Transverse colon (tissue), 4 donors: ENCODE measurements at regions not wholly inside any gene's neighbourhood (a gene's known extent, or its start where the extent isn't known, plus 50 kb on each side); places are given as distances from the start of the nearest gene placed in this dataset.

Experiments used
- DNase-seq: peaks from one replicate; pipeline ENCODE4 v3.0.0-alpha.2; 2019
- H3K27ac ChIP-seq, 4 donors: fragments of 200-600 bp; sonication (generic); 2 replicates each; pipeline ENCODE4 v1.5.1; 2016 to 2018; ENCODE audit warnings: inconsistent platforms in 4 of 4
- H3K27me3 ChIP-seq: fragments of 200-600 bp; sonication (generic); 2 replicates; pipeline ENCODE4 v1.5.1; 2017; ENCODE audit warnings: inconsistent platforms
- H3K36me3 ChIP-seq, 4 donors: fragments of 200-600 bp; sonication (generic); 2 replicates each; pipeline ENCODE4 v1.5.1; 2017 to 2019; ENCODE audit warnings: inconsistent platforms in 4 of 4
- H3K4me1 ChIP-seq, 4 donors: fragments of 200-600 bp; sonication (generic); 2 replicates each; pipeline ENCODE4 v1.5.1; 2017 to 2020; ENCODE audit warnings: inconsistent platforms in 4 of 4
- H3K4me3 ChIP-seq, 4 donors: fragments of 200-600 bp; sonication (generic); 1 replicate in 1 of 4; 2 replicates in 3 of 4; pipeline versions ENCODE4 v1.5.1 to v1.6.1; 2017 to 2019; ENCODE audit warnings: inconsistent platforms in 4 of 4
- H3K9me3 ChIP-seq, 2 donors: fragments of 200-600 bp; sonication (generic); 2 replicates each; pipeline ENCODE4 v1.5.1; 2017 to 2019; ENCODE audit warnings: inconsistent platforms in 2 of 2
- EP300 ChIP-seq: sonication (generic); formaldehyde crosslinking; IDR thresholded peaks from one replicate; pipeline ENCODE4 v1.6.1; 2017; ENCODE audit warnings: antibody characterized with exemption, low read depth
- POLR2A ChIP-seq: fragments of 450-650 bp; IDR thresholded peaks from one replicate; pipeline ENCODE4 v1.6.1; 2016; ENCODE audit warnings: antibody characterized with exemption, mild to moderate bottlenecking, moderate library complexity
- POLR2AphosphoS5 ChIP-seq, 3 donors: sonication (generic); formaldehyde crosslinking; IDR thresholded peaks; one replicate each; pipeline ENCODE4 v1.6.1; 2016; ENCODE audit warnings: antibody characterized with exemption in 3 of 3
- WGBS, 2 donors: methylation state at CpG; one replicate each; pipeline ENCODE4 v1.1.5; 2018; ENCODE audit warnings: low coverage in 1 of 2; 5-methylcytosine and 5-hydroxymethylcytosine counted together
- in situ Hi-C, 4 donors: fragments of 200-750 bp; cut with MboI; loops; one replicate each; pipeline versions ENCODE4 v1.15.0 to v1.15.1; 2017; ENCODE audit warnings: low sequenced_read_pairs in 3 of 4, low pct_ligation_motif_present in 1 of 4, low pct_unique_long_range_greater_than_20kb in 1 of 4
- intact Hi-C: fragments of 100-400 bp; cut with DNase I; formaldehyde crosslinking; loops from one replicate; pipeline ENCODE4 v1.15.1; 2023; ENCODE audit warnings: low total_unique reads
- TF ChIP-seq, protein P1 (sequence below), 5 experiments: fragments of 200-600 bp in 3 of 5; fragments of 450-650 bp in 2 of 5; sonication (generic) in 3 of 5; IDR thresholded peaks; 1 replicate in 2 of 5; 2 replicates in 3 of 5; pipeline ENCODE4 v1.5.1; 2016 to 2017; ENCODE audit warnings: antibody characterized with exemption in 5 of 5, inconsistent platforms in 3 of 5, mild to moderate bottlenecking in 2 of 5, moderate library complexity in 1 of 5

DNA sequence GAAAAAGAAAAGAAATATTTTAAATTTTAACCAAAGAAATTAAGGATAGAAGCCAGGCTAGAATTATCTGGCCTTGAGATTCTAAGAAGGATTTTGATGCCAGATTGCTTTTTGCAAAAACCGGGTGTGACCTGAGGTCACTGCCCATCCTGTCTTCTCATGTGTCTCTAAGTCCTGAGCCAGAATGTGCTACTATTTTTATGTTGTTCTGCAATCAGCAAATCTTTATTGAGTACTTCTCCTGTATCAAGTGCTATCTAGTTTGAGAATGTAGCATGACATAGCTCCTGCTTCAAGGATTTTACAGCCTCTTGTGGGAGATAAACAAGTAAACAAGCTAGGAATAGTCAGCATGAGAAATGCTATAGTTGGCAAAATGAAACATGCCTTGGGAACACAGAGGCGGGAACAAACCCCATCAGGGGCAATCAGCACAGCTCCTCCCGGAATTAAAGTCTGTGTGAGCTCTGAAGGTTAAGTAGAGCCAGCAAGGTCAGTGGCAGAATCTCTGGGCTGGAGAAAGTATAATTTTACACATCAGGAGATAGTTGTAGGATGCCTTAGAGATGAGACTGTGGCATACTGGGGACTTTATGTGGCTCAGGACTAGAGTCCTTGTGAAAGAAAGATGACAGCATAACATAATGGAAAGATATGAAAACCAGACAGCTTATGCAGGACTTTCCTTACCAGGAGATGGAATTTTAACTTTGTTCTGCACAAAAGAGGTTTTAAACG, 899.5 kb upstream of the SLC10A2 start:
- H3K9me3 ChIP-seq: no peaks in the 10 kb centered on the region
- intact Hi-C loops: no loop called here
- H3K27me3 ChIP-seq: no peaks in the 10 kb centered on the region
- H3K4me3 ChIP-seq: no peak overlapping the region
- H3K27ac ChIP-seq: no peak overlapping the region
- DNase-seq: no peak
- H3K36me3 ChIP-seq: no peaks in the 10 kb centered on the region
- in situ Hi-C loops: no loop called here
- whole genome bisulfite sequencing, 2 donors: 34 to 54% methylated on average over 4 of the region's 4 CpGs
- H3K4me1 ChIP-seq: no peaks in the 10 kb centered on the region
- TF ChIP-seq POLR2AphosphoS5 (IDR thresholded peaks at IDR 0.05): no peak
- TF ChIP-seq POLR2A: no peak
- TF ChIP-seq, protein P1, sequence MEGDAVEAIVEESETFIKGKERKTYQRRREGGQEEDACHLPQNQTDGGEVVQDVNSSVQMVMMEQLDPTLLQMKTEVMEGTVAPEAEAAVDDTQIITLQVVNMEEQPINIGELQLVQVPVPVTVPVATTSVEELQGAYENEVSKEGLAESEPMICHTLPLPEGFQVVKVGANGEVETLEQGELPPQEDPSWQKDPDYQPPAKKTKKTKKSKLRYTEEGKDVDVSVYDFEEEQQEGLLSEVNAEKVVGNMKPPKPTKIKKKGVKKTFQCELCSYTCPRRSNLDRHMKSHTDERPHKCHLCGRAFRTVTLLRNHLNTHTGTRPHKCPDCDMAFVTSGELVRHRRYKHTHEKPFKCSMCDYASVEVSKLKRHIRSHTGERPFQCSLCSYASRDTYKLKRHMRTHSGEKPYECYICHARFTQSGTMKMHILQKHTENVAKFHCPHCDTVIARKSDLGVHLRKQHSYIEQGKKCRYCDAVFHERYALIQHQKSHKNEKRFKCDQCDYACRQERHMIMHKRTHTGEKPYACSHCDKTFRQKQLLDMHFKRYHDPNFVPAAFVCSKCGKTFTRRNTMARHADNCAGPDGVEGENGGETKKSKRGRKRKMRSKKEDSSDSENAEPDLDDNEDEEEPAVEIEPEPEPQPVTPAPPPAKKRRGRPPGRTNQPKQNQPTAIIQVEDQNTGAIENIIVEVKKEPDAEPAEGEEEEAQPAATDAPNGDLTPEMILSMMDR (IDR thresholded peaks at IDR 0.05): no peak
- TF ChIP-seq EP300: no peak

DNA sequence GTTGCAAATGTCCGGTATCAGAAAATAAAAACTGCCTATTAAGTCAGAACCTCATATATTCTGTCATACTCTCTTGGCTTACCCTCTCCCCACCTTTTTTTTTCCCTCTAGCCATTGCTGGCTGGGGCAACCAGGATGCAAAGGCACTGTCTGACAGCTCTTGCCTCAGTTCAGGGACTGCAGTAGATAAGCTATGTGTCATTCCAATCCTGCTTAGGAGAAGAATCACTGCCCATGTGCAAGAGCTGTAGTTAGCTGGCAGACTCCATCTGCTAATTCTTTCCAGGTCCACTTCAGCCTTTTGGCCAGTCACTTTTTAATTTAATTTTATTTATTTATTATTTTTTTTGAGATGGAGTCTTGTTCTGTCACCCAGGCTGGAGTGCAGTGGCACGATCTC, 895.6 kb upstream of the SLC10A2 start:
- in situ Hi-C loops (no loop called here), intact Hi-C loops (no loop called here)
- no peaks in the 10 kb centered on the region for H3K4me1 ChIP-seq
- no peaks in the 10 kb centered on the region for H3K27me3 ChIP-seq
- no peaks in the 10 kb centered on the region for H3K36me3 ChIP-seq
- 75 to 90% methylated on average over 1 to 2 of the region's 2 CpGs for WGBS, 2 donors
- no peak for DNase-seq
- TF ChIP-seq EP300 (no peak), POLR2A (no peak), POLR2AphosphoS5 (IDR thresholded peaks at IDR 0.05) (no peak)
- TF ChIP-seq, protein P1 (IDR thresholded peaks at IDR 0.05): no peak
- H3K27ac ChIP-seq: no peak overlapping the region
- H3K9me3 ChIP-seq: no peaks in the 10 kb centered on the region
- H3K4me3 ChIP-seq: no peak overlapping the region

DNA sequence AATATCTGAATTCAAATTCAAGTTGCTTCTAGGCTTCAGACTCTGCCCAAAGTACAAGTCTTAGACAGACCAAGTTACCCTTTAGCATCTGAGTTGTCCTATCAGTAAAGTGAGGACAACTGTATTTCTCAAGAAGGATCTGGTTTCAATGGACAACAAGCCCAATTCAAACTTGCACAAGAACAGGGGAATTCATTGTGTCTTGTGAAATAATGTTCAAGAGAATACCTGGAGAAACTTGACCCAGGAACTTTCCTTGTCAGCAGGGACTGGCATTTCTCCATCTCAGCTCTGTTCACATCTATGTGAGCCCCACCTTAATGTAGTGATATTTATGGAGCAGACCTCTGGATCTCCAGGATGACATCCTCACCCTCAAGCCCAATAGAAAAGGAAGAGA, 894.9 kb upstream of the SLC10A2 start:
- TF ChIP-seq POLR2AphosphoS5 (IDR thresholded peaks at IDR 0.05) (no peak), POLR2A (no peak), EP300 (no peak)
- TF ChIP-seq, protein P1 (IDR thresholded peaks at IDR 0.05): no peak
- H3K4me1 ChIP-seq: no peaks in the 10 kb centered on the region
- DNase-seq: no peak
- no peaks in the 10 kb centered on the region for H3K36me3 ChIP-seq
- H3K27me3 ChIP-seq: no peaks in the 10 kb centered on the region
- H3K9me3 ChIP-seq: no peaks in the 10 kb centered on the region
- intact Hi-C loops (no loop called here), in situ Hi-C loops (no loop called here)
- no peak overlapping the region for H3K4me3 ChIP-seq
- no peak overlapping the region for H3K27ac ChIP-seq

DNA sequence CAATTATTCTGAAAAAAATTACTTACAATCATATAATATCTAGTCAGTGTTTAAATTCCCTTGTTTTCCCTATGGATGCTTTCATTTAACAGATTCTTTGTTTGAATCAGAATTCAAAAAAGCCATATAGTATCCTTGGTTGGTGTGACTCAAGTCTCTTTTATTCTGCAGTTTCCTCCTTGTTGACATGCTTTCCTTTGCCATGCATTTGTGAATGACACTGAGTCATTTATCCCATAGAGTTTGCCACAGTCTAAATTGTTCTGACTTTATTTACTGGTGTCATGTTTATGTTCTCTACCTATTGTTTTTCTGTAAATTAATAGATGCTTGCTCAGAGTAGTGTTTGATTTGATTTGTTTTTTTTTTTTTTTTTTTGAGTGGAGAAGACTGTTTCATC, 893.8 kb upstream of the SLC10A2 start:
- no peak for DNase-seq
- in situ Hi-C loops: no loop called here
- Histone ChIP-seq H3K9me3 (no peaks in the 10 kb centered on the region), H3K4me3 (no peak overlapping the region), H3K27ac (no peak overlapping the region), H3K4me1 (no peaks in the 10 kb centered on the region), H3K27me3 (no peaks in the 10 kb centered on the region), H3K36me3 (no peaks in the 10 kb centered on the region)
- TF ChIP-seq POLR2AphosphoS5 (IDR thresholded peaks at IDR 0.05) (no peak), EP300 (no peak), POLR2A (no peak)
- TF ChIP-seq, protein P1 (IDR thresholded peaks at IDR 0.05): no peak
- intact Hi-C loops: no loop called here
